Fibroblast of skin of left quadriceps (primary cell): ENCODE measurements at regions not wholly inside any gene's neighbourhood (a gene's known extent, or its start where the extent isn't known, plus 50 kb on each side); places are given as distances from the start of the nearest gene placed in this dataset.

Source experiments
- DNase-seq, 2 experiments: peaks; one replicate each; pipeline ENCODE4 v3.0.0-alpha.2; 2013; ENCODE audit warnings: low read depth in 2 of 2

DNA sequence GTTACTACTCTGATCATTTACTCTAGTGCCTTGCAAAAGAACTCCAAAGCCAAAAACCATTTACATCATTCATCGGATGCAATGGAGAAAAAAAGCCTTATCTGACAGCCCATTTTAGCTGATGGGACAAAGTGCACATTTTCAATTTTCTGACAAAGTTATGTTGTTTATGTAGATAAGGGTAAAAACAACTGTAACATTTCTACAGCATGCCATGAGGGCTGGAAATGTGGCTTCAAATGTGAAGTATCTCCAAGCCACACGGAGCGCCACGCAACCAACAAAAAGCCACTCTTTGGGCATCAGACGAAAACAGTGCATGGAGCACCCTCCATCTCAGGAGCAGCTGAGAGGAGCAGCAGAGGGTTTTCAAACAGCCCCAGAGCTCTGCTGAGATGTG lies 364.6 kb upstream of the ZNF507 start:
- no peak for DNase-seq

DNA sequence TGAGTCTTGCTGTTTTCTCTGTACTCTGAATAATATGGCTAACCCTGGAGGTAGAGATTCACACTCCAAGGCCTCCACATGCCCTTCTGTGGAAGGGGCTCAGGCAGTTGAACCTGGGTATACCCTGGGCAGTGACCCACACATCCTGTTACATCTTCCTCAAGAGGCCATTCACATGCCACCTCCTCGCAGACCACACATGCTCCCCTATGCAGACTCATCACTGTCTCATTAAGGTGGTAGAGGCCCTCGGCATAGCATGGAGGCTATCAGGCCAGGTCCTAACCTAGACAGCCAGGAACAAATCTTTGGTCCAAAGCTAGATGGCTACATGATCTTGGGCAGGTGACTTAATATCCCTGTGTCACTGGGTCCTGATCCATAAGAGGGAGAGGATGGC lies 363.9 kb upstream of the ZNF507 start:
- no peak for DNase-seq

DNA sequence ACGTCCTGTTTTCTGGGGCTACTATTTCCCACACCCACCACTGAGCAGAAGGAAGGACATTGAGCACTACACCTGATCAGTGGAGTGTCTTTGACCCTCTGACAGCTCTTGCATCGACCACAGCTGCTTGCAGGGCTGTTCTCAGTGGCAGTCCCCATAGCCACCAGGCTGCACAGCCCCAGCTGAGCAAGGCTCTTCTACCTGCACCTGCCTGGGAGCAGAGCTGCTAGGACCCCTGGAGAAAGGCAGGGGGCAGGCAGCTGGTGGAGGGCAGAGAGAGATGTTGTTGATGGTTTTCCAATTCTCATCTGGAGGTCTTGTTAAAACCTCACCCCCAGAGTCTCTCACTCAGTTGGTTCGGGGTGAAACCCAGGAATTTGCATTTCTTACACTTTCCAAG lies 361.8 kb upstream of the ZNF507 start:
- DNase-seq, result no peak

DNA sequence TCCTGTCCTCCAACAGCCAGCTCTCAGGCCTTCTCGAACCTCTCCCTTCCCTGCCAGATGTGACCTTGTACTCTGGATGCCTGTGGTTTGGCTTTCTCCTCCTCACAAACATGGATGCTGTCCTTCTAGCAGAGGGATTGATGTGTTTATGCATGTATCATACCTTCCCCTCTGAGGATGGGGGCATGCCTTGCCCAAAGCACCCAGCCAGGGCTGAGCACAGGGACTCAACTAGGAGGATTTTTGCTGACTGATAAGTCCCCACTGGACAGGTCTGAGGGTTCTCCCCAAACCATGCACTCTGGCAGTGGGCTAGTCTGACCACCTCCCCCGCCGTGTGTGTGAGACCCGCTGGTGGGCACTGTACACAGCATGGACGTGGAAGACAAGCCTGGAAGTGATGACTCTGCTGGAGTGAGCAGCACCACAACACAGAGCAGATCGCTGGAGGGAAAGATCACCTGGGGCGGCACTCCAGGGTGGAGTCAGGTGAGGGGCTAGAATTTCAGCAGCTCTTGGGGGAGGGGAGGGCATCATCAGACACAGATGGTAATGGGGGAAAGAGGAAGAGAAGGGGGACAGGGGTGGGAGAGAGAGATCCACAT lies 360.3 kb upstream of the ZNF507 start:
- no peak for DNase-seq

- no peak for DNase-seq
Observed at GRCh38 chr19:31986951-31987350, 358.5 kb upstream of the ZNF507 start.

DNA sequence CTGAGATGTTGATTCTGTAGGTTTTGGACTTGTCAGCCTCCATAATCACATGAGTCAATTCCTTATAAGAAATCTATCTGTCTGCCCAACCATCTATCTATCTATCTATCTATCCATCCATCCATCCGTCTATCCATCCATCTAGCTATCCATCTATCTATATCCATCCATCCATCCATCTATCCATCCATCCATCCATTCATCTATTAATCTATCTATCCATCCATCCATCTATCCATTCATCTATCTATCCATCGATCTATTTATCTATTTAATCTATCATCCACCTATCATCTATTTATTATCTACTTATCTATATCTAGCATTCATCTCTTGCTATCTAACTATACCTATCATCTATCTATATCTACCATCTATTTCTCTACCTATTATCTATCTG lies 357.2 kb upstream of the ZNF507 start:
- DNase-seq, result no peak

- no peak for DNase-seq
Observed at GRCh38 chr19:31991984-31992655, 353.3 kb upstream of the ZNF507 start.

DNA sequence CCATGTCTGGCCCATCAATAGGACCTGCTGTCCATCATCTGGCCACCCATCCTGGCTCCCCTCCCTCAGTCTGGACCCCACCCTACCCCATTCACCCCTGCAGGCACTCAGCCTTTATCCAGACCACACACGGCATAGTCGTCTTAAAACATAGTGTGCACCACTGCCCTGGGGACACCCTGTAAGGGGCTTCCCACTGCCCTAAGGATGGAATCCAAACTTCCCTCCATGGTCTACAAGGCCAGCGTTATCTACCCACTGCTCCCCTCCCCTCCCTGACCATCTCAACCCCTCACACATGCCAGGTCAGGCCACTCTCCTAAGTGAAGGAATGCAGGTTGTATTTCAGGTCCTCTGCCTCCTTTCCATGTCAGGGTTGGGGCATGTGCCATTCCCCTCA lies 352.7 kb upstream of the ZNF507 start:
- DNase-seq, result no peak

- no peak for DNase-seq
Observed at GRCh38 chr19:31995546-31995945, 349.9 kb upstream of the ZNF507 start.

DNA sequence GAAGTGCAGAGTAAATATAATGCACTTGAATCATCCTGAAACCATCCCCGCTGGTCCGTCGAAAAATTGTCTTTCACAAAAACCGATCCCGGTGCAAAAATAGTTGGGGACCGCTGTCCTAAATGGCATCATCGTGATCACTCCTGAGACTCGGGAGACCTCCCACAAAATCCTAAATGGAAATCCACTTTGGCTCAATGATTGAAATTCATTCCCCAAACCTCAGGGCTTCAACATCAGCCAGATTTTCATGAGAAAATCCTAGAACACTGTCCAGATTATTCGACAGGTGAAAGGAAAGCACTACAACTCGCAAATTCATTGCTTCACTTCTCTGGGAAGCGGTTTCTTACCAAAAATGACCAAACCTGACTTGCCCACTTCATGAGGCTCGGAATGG lies 335.3 kb upstream of the ZNF507 start:
- DNase-seq, result no peak

DNA sequence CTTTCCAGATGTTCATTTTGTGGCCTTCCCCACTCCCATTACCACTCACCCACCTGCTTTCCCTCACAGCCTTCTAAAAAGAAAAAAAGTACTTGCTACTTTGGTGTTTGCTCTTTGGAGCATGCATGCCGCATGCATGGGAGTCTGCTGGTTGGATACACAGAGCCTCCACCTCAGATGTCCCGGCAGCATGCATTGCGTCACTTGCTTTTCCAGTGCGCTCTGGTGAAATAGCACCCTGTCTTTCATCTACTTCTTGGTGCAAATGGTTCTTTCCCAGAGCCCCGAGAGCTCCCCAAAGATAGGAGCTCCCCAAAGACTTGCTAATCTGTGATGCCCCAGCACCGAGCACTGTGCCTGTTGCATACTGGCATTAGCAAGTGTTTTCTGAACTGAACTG lies 333.2 kb upstream of the ZNF507 start:
- no peak for DNase-seq

DNA sequence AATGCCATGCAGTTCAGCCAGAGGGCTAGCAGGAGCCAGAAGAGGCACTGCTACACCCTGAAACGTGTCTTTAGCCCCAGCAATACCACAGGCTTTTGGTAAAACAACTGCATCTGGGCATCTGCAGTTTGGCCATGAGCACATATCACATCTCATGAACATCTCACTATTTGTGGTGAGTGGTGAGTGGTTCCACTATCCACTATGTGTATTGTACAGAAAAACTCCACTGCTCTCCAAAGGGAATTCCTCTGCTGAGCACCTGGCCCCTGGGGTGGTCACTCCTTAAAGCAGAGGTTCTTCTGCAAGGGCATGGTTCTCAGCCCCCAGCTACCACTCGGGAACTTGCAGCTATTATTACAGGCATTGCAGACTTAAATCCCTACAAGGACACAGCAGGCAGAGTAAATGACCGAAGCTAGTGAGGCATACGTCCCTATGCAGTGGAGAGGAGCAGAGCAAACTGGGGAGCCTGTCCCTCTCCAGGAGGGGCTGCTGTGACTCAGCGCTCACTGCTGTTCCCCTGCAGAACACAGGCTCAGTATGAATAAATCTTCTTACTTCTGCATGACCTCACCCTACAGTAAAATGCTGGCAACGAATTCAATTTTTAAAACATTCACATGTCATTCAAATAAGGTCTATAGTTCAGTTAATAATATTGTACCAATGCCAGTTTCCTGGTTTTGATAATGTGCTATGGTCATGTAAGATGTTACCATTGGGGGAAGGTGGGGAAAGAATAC lies 332.4 kb upstream of the ZNF507 start:
- DNase-seq, result no peak

GRCh38 chr19:32017176-32017953 lies 328.0 kb upstream of the ZNF507 start:
- no peak for DNase-seq

- no peak for DNase-seq
Observed at GRCh38 chr19:32018014-32018413, 327.4 kb upstream of the ZNF507 start.

- DNase-seq, result no peak
Observed at GRCh38 chr19:32020538-32020937, 324.9 kb upstream of the ZNF507 start.

GRCh38 chr19:32022044-32022640 lies 323.3 kb upstream of the ZNF507 start:
- no peak for DNase-seq

DNA sequence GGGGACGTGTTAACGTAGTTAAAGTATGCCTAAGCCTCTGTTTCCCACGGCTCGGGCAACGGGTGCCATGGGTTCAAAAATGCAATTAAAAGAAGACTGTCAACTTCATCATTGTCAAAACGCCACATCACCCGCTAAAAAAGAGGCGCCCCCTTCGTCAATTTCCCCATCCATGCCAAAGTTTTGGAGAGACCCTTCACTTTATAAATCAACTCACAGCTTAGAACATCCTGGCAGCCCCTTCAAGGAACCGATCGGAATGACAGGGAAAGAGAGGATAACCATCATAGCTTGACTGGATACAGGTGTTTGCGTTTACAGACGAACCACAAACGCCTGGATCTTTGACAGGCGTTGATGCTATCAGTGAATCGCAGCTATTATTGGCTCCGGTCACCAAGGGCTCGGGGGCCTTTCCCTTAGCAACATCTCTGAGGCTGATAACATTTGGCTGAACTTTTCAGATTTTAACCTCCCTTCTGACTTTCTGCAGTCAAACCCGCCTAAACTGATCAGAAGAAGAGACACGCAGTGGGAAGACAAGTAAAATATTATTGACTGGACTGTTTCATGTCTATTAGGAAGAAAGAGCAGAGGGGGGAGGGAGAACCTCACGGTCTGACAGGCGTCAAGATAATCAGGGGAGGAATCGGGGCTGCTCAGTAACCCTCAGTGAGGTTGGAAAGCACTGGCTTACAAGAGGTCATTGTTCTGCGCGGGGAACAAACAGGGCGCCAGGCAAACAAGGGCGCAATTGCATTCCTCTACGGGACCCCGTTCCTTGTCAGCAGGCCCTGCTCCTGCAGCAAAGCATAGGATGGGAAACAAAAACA lies 322.5 kb upstream of the ZNF507 start:
- no peak for DNase-seq

DNA sequence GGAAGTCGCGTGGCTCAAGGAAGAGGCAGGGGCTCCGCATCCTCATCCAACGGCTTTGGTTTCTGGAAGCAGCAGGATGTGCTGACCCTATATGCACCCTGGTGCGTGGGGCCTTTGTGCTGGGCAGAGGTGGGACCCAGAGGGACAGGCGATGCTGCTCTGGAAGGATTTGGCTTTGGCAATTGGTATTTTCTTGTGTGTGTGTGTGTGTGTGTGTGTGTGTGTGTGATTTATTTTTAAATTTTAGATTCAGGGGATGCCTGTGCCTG lies 321.9 kb upstream of the ZNF507 start:
- DNase-seq, result no peak

- DNase-seq, result no peak
Observed at GRCh38 chr19:32029235-32029634, 316.2 kb upstream of the ZNF507 start.

DNA sequence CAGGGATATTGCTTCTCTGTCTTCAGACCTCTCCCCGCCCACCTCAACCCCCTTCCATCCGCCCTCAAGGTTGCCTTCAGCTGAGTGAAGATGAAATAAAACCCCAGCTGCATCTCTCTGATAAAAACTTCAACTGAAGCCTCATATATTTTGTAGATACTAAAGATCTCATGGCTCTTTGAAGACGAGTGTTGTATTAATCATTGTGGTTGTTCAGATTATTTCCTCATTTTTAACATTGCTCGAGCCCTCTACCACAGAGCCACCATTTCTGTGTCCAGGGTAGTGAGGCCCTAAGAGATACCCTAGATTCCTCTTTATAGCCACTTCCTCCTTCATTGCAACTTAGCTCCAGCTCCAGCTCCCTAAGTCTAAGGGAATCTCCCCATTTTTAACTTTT lies 312.8 kb upstream of the ZNF507 start:
- no peak for DNase-seq

DNA sequence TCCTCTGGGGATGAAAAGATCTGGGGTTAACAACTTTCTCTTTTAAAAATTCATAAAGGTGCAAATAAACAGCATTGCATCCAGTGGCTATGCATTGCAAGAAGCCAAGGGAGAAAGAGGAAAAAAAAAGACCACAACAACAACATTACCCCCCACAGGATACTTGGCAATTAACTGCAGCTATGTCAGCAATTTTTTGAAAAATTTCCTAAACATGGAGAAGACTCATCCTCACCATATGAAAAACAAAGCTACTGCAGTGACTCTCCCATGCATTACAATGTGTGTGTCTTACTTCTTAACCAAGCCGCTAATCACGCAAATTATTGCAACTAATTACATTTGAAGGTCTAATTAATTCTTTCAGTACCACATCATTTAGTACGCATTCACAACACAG lies 309.8 kb upstream of the ZNF507 start:
- no peak for DNase-seq
